HepG2 (cell line): ENCODE measurements at regions not wholly inside any gene's neighbourhood (a gene's known extent, or its start where the extent isn't known, plus 50 kb on each side); places are given as distances from the start of the nearest gene placed in this dataset.

Source experiments
- ATAC-seq: fragments of 200-7000 bp; cut with Tn5 transposase; 3 replicates; pipeline ENCODE4 v1.9.1; 2020; ENCODE audit warnings: mild to moderate bottlenecking, moderate library complexity
- BruUV-seq: library from RNA; stranded (reverse); fragments of 400-500 nt; replicated peaks from 2 replicates; lab custom pipeline; 2021; lab: Mats Ljungman, UMichigan
- CTCF ChIA-PET: fragments of 300-600 bp; formaldehyde crosslinking; extraction: SDS; loops from one replicate; lab custom pipeline; 2021; ENCODE audit warnings: low total read pairs, inconsistent platforms, low intra/inter-chr PET ratio; lab: Yijun Ruan, JAX
- POLR2A ChIA-PET: fragments of 350-600 bp; sonication (Branson Sonifier 250); formaldehyde crosslinking; loops from one replicate; lab custom pipeline; 2020; ENCODE audit warnings: antibody characterized with exemption, inconsistent platforms; lab: Yijun Ruan, JAX
- DNase-seq: peaks from one replicate; pipeline ENCODE4 v3.0.0-alpha.2; 2015; ENCODE audit warnings: low spot score
- FAIRE-seq: peaks from 3 replicates; lab custom pipeline; 2011; peaks lifted over from hg19 to GRCh38; lab: Jason Lieb, UNC
- H2AFZ ChIP-seq: one replicate; pipeline ENCODE4 v1.6.1; 2011; ENCODE audit warnings: low read length, inconsistent platforms
- H3K27ac ChIP-seq: fragments of 300-600 bp; 3 replicates; pipeline ENCODE4 v1.8.0; 2011; ENCODE audit warnings: mixed run types, mild to moderate bottlenecking, mixed read lengths, low read length, inconsistent platforms; ENCODE audit not compliant: insufficient read depth; ENCODE audit errors: extremely low read length
- H3K27me3 ChIP-seq, 2 experiments: fragments of 200-600 bp in 1 of 2; 2 replicates in 1 of 2; 3 replicates in 1 of 2; pipeline versions ENCODE4 v1.6.0 to v1.8.0; 2011; ENCODE audit warnings: low read length in 2 of 2, mild to moderate bottlenecking in 2 of 2, moderate library complexity in 2 of 2, inconsistent platforms in 1 of 2; ENCODE audit not compliant: insufficient read depth in 2 of 2, control insufficient read depth in 1 of 2
- H3K36me3 ChIP-seq, 2 experiments: fragments of 200-600 bp in 1 of 2; replicated peaks in 1 of 2; 2 replicates in 1 of 2; 3 replicates in 1 of 2; pipeline versions ENCODE4 v1.5.1 to v1.8.0; 2011; ENCODE audit warnings: low read length in 2 of 2, inconsistent platforms in 1 of 2; ENCODE audit not compliant: insufficient read depth in 2 of 2, control insufficient read depth in 1 of 2
- H3K4me1 ChIP-seq: 2 replicates; pipeline ENCODE4 v1.5.1; 2012; ENCODE audit warnings: low read length, inconsistent platforms; ENCODE audit not compliant: insufficient read depth
- H3K4me2 ChIP-seq: 2 replicates; pipeline ENCODE4 v1.6.0; 2011; ENCODE audit warnings: low read depth, low read length, inconsistent platforms
- H3K4me3 ChIP-seq, 3 experiments: fragments of 200-600 bp in 1 of 3; sonication (generic), shearing (Covaris generic) in 1 of 3; replicated peaks in 1 of 3; 2 replicates each; pipeline ENCODE4 v1.5.1; 2011 to 2016; ENCODE audit warnings: low read length in 3 of 3, inconsistent platforms in 2 of 3, low read depth in 2 of 3, mild to moderate bottlenecking in 2 of 3, control low read depth in 1 of 3, mixed read lengths in 1 of 3; ENCODE audit not compliant: insufficient read depth in 1 of 3
- H3K79me2 ChIP-seq: one replicate; pipeline ENCODE4 v1.6.1; 2011; ENCODE audit warnings: low read length, inconsistent platforms; ENCODE audit not compliant: insufficient read depth
- H3K9ac ChIP-seq: 2 replicates; pipeline ENCODE4 v1.6.0; 2011; ENCODE audit warnings: mild to moderate bottlenecking, low read depth, low read length, inconsistent platforms; ENCODE audit not compliant: insufficient read depth
- H3K9me3 ChIP-seq: 2 replicates; pipeline ENCODE4 v1.5.1; 2012; ENCODE audit warnings: mild to moderate bottlenecking, low read length
- H4K20me1 ChIP-seq: 2 replicates; pipeline ENCODE4 v1.6.0; 2011; ENCODE audit warnings: inconsistent platforms, mild to moderate bottlenecking, low read length, moderate library complexity; ENCODE audit not compliant: insufficient read depth
- CEBPB ChIP-seq: IDR thresholded peaks from 2 replicates; pipeline ENCODE4 v1.6.1; 2011; ENCODE audit warnings: low read depth, low read length, improper control_type of control experiment, borderline replicate concordance
- DNMT3B ChIP-seq: conservative IDR thresholded peaks from 2 replicates; pipeline ENCODE4 v1.6.1; 2016; ENCODE audit warnings: missing biosample characterization, control low read depth
- NR2F2 ChIP-seq: IDR thresholded peaks from 2 replicates; pipeline ENCODE4 v1.6.1; 2012; ENCODE audit warnings: low read depth, inconsistent platforms, borderline replicate concordance
- WIZ ChIP-seq: sonication (generic); formaldehyde crosslinking; IDR thresholded peaks from 2 replicates; pipeline ENCODE4 v1.5.1; 2020; ENCODE audit warnings: mild to moderate bottlenecking, missing genetic modification reagents
- ZNF160 ChIP-seq: sonication (generic); formaldehyde crosslinking; IDR thresholded peaks from 2 replicates; pipeline ENCODE4 v1.8.0; 2022; ENCODE audit warnings: mild to moderate bottlenecking, inconsistent platforms, missing genetic modification reagents
- ZNF776 ChIP-seq: sonication (generic); formaldehyde crosslinking; IDR thresholded peaks from 2 replicates; pipeline ENCODE4 v1.4.0; 2020; ENCODE audit warnings: mild to moderate bottlenecking, missing genetic modification reagents
- WGBS: methylation state at CpG from one replicate; pipeline ENCODE4 v1.1.6; 2017; ENCODE audit warnings: low lambda C conversion rate; 5-methylcytosine and 5-hydroxymethylcytosine counted together
- in situ Hi-C: cut with HindIII; loops from 2 replicates; pipeline ENCODE4 v1.10.0; 2017; ENCODE audit warnings: low pct_unique_long_range_greater_than_20kb; ENCODE audit not compliant: extremely low pct_ligation_motif_present
- intact Hi-C: fragments of 100-400 bp; cut with micrococcal nuclease; formaldehyde crosslinking; loops from one replicate; pipeline ENCODE4 v1.10.0; 2022; ENCODE audit not compliant: unreplicated experiment
- TF ChIP-seq, protein P1 (sequence below): sonication (generic); formaldehyde crosslinking; IDR thresholded peaks from 2 replicates; pipeline ENCODE4 v1.5.1; 2020; ENCODE audit warnings: missing genetic modification reagents, mild to moderate bottlenecking, borderline replicate concordance

DNA sequence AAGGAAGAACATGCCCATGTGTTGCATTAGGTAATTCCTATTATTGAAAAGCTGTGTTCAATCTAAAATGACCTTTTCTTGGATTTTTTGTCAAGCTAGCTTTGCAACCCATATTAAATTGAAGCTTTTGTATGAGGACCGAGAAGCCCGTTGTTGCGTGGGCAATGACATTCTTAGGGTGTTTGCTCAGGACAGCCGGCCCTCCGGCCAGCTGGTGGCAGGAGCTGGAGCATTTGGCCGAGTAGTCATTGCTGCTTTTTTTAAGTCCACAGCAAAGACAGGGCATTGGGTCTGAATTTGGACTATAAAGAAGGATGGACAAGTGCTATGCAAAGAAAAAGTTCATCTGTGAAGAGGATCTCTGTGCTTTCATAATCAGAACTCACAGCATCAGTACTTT, 365.8 kb downstream of the SAMD5 start (continued):
- TF ChIP-seq, protein P1, sequence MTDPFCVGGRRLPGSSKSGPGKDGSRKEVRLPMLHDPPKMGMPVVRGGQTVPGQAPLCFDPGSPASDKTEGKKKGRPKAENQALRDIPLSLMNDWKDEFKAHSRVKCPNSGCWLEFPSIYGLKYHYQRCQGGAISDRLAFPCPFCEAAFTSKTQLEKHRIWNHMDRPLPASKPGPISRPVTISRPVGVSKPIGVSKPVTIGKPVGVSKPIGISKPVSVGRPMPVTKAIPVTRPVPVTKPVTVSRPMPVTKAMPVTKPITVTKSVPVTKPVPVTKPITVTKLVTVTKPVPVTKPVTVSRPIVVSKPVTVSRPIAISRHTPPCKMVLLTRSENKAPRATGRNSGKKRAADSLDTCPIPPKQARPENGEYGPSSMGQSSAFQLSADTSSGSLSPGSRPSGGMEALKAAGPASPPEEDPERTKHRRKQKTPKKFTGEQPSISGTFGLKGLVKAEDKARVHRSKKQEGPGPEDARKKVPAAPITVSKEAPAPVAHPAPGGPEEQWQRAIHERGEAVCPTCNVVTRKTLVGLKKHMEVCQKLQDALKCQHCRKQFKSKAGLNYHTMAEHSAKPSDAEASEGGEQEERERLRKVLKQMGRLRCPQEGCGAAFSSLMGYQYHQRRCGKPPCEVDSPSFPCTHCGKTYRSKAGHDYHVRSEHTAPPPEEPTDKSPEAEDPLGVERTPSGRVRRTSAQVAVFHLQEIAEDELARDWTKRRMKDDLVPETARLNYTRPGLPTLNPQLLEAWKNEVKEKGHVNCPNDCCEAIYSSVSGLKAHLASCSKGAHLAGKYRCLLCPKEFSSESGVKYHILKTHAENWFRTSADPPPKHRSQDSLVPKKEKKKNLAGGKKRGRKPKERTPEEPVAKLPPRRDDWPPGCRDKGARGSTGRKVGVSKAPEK (CRISPR knock-in tag) = no peak
- no peak for TF ChIP-seq NR2F2
- no peak for TF ChIP-seq DNMT3B (CRISPR knock-in tag)
- TF ChIP-seq ZNF160 = no peak
- TF ChIP-seq WIZ (CRISPR knock-in tag) = no peak

DNA sequence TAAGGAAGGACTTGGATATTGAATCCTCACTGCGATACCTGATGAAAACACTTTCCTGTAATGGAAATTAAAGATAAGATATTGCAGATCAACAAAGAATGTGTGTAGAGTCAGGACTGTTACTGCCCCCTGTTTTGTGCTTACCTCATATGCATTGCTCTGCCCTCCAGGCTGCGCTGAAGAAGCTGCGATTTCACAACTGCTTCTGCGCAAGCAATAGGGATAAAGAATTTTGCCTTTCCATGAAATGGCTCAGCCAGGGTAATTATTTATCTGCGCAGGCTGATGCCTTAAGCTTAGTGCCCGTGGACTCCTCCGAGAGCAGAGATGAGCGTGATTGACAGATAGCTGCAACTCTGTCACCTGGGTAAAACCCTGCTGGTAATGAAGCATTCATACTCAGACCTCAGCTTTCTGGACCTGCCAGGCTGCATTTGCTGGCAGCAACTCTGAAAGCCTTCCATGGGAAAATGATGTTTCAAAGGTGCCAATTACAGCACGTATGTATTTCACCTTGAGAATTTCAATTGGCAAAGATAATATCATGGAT, 370.6 kb downstream of the SAMD5 start:
- Histone ChIP-seq H3K4me1 (no peaks in the 10 kb centered on the region), H3K79me2 (no peaks in the 10 kb centered on the region), H3K9me3 (no peaks in the 10 kb centered on the region), H3K27ac (no peak overlapping the region), H3K4me3 (no peak overlapping the region), H3K4me2 (no peak overlapping the region), H3K9ac (no peak overlapping the region), H4K20me1 (no peaks in the 10 kb centered on the region), H3K36me3 (no peaks in the 10 kb centered on the region), H3K27me3 (0 out of 5 replicates have a peak, but pooled peaks cover 0 to 4% of the 10 kb centered on the region in 2 experiments), H2AFZ (no peak overlapping the region)
- intact Hi-C loops (no loop called here), in situ Hi-C loops (no loop called here)
- WGBS = 75% methylated on average over 9 of the region's 9 CpGs
- ATAC-seq (no peak), DNase-seq (no peak), FAIRE-seq (no peak)
- no TSS peak for BruUV-seq
- TF ChIP-seq CEBPB (0 out of 2 replicates have a peak, but pooled peaks have one; percentile 11), ZNF776 (CRISPR knock-in tag) (no peak)
- CTCF ChIA-PET = no interaction called here
- POLR2A ChIA-PET = no interaction called here
